ENCODE measurements at regions not wholly inside any gene's neighbourhood (a gene's known extent, or its start where the extent isn't known, plus 50 kb on each side); places are given as distances from the start of the nearest gene placed in this dataset.

DNA sequence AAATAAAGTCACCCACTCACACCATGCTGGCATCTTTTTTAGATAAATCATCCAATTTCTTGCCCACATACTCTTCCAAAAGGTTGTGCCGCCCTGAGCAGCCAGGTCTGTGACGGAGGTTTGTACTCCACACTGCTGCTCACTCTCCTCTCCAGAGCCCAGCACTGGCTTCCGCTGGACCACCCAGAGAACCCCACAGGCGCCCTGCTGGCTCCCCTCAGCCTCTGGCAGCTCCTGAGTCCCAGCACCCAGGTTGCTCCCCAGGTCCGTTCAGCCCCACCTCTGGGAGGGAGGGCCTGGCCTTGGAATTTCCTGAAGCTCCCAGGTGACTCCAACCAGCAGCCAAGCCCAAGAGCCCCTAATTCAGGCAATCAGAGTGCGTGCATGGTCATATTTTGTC lies 131.7 kb upstream of the CST7 start:
- TF ChIP-seq POLR2A (IDR thresholded peaks at IDR 0.05; ENCODE audit: low read depth, low read length) (no peak), SPI1 (IDR thresholded peaks at IDR 0.05; ENCODE audit: low read depth, low read length) (no peak), POLR2AphosphoS5 (IDR thresholded peaks at IDR 0.05; ENCODE audit: low read depth, low read length) (no peak)

All from GM12891 (cell line).